Hippocampal formation (tissue), 2 donors: ENCODE measurements at regions not wholly inside any gene's neighbourhood (a gene's known extent, or its start where the extent isn't known, plus 50 kb on each side); places are given as distances from the start of the nearest gene placed in this dataset.

Experiments used
- DNase-seq, 2 donors: peaks; one replicate each; lab custom pipeline; 2025; lab: John Stamatoyannopoulos, UW

DNA sequence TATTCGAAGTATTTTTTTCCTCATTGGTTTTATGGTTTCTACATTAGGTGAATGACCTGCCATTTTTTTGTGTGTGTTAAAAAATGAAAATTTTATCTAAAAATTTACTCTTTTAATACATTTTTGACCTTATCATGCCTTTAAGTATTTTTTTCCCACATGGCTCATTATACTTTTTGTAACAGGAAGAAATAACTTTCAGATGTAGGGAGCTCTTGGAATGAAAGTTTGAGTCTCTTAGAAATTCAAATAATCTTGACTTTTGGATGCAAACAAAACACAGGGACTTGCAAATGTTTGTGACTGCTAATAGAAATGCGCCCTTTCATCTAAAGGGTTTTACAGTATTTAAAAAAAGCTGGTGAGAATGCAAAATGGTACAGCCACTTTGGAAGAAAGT, 457.9 kb downstream of the KLF5 start:
- no peak for DNase-seq

DNA sequence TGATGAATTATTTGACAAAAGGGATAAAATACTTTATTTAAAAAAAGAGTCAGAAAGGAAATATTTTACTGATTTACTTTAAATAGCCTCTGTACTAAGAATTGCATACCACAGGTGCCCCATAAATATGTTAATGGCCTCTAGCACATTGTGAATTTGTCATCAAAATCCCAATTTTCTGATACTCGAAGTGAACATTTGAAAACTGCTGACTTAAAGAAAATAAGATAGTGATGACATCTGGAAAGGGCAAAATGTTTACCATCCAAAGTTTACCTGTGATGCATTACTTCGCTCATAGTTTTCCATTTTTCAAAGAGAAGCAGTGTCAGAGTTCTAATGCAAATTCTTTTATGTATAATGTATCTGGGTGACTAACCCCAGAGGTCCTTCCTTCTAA, 455.4 kb downstream of the KLF5 start:
- no peak for DNase-seq

DNA sequence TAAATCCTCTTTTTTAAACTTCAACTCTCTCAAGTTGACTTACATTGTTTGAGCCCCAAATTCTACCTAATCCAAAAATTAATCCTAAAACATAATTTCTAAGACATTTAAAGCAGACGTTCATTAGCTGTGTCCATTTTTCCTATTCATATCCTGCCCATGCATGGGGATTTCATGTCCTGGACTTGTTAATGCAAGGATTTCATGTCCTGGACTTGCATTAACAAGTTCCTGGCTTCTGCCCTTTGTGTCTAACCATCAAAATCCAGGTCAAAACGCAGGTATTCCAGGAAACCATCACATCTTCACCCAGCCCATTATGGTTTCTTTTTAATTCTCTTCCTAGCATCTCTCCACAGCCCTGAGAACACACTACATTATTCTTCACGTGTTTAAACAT, 454.9 kb downstream of the KLF5 start:
- no peak for DNase-seq

DNA sequence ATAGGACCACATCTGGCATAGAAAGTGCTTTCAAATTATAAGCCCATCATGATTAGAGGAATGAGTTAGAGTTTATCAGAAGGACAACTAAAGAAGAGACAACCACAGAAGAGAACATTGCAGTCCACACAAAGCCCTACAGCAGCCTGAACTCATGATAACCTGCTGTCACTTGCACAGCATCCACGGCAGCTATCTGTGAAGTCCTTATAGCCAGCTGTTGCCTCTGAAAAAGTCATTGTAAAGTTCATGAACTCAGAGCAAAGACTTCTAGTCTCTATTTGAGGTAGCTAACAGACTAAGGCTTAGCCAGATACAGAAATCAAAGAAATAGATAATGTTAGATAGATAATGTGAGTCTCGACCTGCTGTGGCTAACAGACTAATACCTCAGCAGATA, 450.0 kb downstream of the KLF5 start:
- DNase-seq: no peak

DNA sequence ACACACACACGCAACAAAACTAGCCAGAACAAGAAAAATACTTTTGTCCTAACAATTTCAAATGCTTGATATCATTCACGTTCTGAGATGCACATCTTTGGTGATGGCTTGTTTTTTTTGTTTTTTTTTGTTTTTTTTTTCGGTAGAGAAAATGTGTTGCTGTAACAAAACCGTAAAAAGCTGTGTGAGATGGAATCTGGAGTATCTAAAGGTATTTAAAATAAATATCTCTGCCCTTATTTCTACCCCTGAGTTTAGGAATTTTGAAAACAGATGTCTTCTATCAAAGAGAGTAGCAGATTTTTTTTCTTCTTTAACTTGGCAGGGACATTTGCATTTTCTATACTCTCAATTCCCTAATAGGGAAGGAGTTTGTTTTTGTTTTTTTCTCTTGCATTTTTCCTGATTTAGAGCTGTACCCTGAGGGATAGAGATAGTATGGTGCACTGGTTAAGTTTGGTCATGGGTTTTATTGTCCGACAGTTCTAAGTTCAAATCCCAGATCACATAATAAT, 446.6 kb downstream of the KLF5 start:
- no peak for DNase-seq

DNA sequence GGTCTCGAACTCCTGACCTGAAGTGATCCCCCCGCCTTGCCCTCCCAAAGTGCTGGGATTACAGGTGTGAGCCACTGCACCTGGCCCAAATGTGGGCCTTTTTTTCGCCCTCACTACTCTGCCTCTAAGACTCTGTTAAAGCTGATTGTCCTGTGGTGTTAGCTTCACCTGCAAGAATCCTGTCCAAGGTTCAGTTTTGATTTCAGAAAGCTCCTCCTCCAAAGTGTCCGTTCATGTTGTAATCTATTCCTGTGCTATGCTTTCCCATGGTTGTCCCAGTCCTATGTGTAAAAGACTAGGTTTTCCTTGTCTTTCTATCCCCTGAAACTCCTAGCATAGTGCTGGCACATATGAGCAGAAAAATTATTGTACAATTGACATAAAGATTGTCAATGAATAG, 440.9 kb downstream of the KLF5 start:
- DNase-seq: no peak

DNA sequence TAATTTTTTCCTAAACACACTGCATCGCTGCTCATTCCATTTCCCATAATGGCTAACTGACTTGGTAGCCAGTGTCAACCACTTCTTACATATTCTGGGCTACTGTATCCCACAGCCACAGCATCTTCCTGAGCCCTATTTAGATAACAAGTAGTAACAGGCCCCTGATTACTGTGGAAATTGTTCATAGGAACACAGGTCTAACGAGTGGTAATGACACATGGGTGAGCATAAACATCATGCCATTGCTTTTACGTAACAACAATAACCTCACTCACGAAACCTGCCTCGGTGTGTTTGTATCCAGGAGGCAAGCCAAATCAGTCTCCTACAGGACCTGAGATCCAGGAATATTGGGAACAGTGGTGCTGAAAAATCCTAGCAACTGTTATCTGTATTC, 438.6 kb downstream of the KLF5 start:
- DNase-seq: no peak

DNA sequence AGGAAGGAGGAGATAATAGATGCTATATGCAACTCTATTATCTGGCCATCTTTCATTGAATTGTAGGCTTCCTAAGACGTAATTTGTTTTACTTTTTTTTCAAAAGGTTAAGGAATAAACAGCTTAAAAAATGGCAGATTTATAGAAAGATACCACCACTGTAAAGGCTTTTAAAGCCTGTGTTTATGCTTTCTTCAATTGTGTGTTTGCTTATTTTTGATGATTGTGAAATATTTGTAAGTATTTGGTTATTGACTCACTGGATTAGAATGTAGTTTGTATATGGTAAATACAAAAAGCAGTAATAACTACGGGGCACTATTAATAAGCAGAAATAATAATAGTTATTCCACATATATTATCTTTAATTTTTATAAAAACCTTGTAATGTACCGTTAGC, 437.9 kb downstream of the KLF5 start:
- no peak for DNase-seq

DNA sequence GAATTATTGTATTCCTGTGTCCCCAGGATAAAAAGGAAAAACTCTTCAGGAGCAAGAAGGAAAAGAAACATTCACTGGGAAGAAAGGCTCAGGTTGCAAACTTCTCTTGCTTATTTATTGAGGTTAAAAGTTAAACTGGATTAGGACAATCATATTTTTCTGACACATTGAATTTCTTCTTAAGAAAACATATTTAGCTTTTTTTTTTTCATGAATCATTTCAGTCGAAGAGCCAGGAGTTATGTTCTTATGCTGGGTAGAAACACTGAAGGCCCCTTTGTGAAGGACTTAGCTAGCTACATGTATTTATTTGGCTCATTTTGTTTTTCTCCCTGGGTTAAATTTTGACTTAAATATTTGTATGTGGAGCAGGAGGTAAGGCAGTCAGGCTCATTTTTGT, 434.0 kb downstream of the KLF5 start:
- no peak for DNase-seq

DNA sequence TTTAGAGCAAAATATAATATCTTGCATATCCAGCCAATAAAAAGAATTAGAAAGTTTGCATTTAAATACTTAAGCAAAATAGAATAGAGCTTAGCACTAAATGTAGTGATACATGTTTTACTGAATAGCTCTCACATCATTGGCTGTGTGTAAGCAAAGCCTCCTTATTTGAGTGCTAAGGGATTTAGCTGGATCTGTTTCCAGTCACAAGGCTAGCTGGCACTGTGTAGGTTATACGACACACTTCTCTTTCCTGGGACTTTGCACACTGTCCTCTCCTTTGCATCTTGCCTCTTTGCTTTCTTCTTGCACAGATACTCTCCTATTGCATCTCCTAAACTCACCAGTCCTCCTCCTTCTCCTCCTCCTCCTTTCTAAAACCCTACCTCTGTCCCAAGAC, 423.8 kb downstream of the KLF5 start:
- no peak for DNase-seq

DNA sequence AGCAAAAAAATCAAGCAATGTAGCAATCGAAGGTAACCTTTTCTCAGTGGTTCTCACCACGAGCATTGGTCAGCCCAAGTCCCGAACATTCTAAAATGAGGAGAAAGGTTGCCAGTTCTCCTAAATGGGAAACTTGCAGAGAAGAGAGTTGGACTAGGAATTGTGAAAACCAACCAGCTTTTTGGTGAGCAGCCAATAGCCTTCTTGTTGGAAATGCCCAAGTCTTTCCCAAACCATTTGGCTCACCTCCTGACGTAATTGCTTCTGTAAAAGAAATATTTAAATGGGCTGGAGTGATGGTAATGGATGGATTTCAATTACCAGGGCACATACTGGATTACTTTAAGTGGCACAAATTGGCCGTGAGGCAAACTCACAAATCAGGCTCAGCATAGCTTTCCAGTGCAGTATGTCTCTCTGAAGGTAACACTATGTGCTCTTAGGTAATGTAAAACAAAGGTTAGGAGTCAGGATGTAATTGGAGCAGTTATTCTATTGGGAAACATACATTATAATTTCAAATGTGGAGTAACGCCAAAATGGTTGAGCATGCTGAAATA, 423.2 kb downstream of the KLF5 start:
- no peak for DNase-seq

DNA sequence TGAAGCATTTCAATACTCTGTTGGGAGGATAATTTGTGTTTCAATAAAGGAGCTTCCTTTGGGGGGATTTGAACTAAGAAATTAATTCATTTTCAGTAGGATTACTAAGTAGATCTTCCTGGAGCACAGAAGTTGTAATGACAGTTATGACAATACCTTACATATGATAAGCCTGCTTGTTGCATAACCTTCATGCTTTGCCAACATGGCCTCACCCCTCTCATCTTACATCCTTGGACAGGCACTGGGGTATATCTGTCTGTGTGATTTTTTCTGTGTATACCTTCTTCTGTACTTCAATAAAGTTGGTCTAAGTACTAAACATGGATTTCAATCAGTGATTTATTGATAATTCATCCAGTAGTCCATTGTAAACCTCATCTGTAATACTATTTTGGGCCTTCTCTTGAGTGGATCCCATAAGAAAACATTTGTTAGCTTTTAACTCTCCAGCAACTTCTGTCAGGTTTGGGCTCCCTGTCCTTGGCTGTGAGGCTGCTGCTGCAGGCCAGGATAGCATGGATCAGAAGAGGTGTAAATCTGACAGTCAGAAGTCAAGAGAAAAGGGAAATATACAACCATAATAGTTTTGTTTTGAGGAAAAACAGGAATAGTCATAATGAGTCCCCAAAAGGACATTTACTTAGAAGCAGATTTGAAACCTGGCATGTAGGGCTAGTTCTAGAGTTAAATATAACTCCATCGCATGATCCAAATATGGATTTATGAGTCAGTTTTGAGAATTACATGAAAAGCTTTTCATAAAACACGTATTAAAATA, 422.2 kb downstream of the KLF5 start:
- no peak for DNase-seq

DNA sequence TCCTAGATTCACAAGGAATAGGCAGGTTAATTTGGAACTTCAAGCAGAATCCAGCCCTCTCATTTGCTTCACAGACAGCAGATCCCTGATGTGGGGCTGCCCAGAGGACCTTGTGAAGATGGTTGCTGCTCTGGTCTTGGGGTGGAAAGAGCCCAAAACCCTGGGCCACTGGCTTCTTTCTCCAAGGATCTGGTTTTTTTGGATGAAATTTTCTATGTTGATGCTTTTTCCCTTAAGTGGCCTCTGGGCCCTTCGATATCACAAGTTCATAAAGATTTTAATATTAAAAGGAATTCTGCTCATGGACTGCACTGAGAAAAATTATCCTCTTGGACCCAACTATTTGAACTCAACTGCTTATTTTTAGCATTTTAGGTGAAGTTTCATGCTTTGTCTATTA, 421.1 kb downstream of the KLF5 start:
- DNase-seq: no peak

DNA sequence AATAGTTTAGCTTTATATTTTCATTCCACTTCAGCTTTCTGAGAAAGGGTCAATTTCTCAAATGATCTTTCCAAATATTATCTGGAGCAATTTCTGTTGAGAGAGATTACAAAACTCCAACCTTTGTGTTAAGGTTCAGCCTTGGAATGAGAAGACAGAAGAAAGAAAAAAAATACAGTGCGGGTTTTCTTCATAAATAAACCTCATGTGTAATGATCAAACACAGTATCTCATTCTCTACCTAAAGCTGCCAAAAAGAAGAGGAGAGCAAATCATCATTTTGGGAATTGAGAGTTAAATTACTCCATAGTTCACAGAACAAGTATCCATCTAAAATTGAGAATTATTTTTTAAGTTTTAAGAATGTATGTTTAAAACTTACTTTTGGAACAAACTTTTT, 420.5 kb downstream of the KLF5 start:
- DNase-seq: no peak

DNA sequence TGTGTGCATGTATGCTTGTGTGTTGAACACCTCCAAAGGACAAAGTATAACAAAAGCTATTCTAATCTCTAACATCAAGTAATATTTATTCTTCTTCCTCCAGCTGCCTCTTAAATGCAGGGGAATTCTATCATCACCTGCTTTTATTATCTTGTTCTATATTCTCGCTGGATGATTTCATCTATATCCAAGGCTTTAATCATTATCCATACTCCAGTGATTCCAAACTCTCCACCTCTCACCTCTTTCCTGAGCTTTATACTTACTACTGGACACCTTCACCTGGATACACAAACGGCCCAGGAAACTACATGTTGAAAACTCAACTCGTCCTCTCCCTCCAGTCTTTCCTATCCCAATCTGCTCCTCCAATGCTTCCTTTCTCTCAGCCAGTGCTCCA, 418.6 kb downstream of the KLF5 start:
- DNase-seq: no peak

DNA sequence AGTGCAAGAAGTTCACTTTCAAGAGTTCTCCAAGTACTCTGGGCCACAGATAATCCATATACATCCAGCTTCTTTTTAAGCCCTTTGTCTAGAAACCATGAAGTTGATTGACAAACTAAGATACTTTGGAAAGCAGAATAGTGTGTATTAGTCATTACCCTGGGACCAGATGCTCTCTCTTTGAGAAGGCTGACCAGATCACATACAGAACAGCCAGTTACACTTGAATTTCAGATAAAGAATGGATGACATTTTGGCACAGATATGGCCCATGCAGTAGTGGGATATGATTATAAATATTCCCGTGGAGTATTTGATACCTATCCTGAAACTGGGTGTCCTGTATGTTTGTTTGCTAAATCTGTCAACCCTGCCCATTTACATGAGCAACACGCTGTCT, 414.2 kb downstream of the KLF5 start:
- no peak for DNase-seq

DNA sequence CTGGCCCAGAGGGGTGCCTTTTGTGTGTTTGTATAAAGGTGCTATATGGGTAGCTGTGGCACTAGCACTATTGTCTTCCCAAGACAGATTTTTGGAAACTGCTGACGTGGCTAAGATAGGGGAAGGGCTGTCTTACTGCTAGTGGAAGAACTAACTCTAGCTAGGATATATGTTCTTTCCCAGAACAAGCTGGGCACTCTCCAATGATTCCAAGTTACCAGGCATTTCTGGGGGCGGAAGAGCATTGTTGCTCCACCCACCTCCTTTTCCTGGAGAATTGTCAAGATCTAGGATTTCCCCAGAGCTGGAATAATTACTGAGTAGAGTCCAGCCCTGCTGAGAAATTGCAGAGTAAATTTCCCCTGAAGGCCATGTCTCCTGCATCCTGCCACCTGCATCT, 408.3 kb downstream of the KLF5 start:
- DNase-seq: no peak

DNA sequence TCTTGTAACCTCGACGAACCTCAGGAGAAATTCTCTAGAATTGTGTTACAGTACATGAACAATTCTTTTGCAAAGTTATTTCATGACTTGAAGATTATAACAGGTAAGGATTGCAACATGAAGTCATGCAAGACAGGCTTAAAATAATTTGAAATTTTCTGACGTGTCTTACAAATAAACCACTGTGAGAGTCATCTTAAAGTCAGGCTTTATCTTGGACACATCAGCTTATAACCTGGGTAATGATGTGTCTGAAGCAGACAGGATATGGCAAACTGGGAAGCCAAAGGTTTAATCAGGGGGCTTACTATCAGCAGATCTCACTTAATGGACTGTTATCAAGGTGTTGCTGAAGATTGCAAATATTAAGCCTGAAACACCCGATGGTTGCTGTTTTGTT, 407.8 kb downstream of the KLF5 start:
- no peak for DNase-seq

DNA sequence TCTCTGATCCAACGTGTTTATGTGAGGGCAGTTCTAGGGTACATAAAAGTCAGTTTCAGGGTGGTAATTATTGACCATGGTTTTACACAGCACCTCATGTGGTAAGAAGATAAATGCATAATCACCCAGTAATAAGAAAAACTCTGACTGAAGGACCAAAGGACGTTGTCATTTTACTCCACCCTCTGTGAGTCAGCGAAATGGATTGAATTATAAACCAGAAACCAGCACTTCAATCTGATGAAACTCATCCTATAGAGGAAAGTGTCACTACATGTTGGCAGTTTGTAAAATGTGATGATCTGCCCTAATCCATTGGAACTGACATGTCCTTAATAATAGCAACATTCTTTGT, 406.8 kb downstream of the KLF5 start:
- no peak for DNase-seq

DNA sequence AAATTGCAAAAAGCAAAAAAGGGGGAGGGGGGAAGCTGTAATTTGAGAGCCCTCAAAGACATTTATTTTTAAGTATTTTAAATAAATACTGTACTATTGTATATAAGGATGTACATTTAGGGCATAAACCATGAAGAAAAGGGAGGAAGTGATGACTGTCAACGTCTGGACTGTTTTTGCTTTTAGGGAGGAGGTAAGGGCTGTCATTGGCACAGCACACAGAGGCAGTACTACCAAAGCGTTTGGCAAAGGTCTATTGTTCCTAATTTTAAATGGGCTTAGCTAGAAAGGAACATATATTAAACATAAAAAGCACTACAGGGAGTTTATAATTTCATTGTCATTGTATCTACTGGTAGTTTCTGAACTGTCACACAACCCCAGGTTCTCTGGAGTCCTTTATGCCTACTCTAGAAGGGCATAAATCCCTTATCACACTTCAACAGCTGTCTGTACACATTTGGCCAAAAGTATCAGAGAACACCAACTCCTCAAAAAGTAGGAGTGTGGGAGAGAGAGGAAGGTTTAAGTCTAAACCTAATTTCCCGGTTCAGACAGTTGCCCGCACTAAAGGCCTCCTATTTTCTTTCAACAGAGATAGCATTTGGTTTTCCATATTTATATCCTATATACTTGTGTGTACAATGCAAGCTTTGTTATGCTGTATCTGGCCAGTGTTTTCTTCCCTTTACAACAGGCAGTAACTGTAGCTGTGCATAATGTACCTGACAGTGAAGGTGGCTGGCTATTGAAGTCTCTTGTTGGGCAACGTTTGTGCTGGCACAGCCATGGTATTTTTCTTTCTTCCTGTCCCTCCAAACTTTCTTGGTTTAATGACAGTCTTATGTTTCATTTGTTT, 406.2 kb downstream of the KLF5 start:
- DNase-seq: no peak

DNA sequence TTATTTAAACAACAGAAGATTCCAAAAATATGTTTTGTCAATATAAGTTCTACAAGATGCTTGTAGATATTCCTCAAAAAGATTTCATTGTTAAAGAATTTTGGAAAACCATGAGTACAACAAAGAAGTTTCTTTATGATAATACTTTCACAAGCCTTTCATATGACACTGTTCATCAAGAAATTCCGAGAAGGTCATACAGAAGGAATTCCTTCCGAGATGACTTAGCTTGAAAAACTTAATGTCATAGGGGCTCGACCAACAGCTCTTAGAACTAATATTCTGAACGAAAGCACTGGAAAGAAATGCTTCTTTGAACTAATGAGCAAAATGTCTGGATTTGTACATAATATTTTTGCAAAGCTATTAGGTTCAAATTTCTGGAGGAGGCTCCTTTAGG, 403.4 kb downstream of the KLF5 start:
- no peak for DNase-seq

DNA sequence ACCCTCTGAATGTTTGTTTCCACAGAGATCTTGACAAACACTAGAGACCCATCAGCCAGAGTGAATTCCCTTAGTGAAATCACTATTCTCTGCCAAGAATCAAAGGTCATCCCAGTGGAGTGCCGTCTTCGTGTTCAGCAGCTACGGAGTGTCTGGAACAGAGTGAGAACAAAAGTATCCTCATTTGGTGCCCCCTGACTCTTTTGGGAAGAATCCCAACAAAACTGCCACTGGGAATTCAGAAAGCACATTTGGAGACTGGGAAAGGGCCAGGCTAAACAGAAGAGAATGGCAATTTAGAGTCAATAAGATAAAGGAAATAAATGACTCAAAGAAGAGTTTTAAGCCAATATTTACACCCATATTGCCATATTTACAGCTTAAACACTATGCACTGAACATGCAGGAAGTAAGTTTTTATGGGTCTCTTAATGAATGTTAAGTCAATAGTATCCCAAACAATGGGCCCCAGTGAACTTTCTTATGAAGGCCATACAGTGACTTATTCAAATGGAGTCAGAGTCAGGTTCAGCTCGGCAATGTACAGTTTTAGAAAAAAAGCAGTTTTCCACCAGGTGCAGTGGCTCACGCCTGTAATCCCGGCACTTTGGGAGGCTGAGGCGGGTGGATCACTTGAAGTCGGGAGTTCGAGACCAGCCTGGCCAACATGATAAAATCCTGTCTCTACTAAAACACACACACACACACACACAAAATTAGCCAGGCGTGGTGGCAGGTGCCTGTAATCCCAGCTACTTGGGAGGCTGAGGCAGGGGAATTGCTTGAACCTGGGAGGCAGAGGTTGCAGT, 392.6 kb downstream of the KLF5 start:
- no peak for DNase-seq
